SK-MEL-5 (cell line): ENCODE measurements at regions not wholly inside any gene's neighbourhood (a gene's known extent, or its start where the extent isn't known, plus 50 kb on each side); places are given as distances from the start of the nearest gene placed in this dataset.
"Not testable (repeated sequence)": the region's sequence is repeated elsewhere in the genome, so short reads cannot be mapped to it uniquely, and the experiment has no call there.

Experiments used
- DNase-seq: peaks from one replicate; pipeline ENCODE4 v3.0.0-alpha.2; 2016; ENCODE audit warnings: low read depth, low spot score
- in situ Hi-C: cut with HindIII; loops from 2 replicates; pipeline ENCODE4 v1.10.0; 2016; ENCODE audit warnings: low sequenced_read_pairs, high pct_unique_total_duplicates, low pct_unique_long_range_greater_than_20kb

DNA sequence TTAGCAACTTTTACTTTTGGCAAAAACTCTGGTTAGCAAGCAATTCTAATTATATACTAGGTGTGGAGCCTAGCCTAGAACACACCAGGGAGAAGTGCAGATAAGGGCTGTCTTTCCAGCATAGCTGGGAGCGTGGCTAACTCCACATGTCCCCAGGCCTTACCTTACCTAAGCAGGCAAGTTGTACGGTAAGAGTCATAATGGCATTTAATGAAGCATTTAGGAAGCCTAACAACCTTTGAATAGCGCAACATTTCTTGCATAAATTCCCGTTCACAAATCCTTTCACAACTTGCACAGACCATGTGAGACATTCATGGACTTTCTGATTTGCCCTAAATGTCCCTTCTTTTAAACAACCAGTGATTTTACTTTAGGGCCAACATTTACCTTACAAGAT lies 917.4 kb upstream of the ACO1 start:
- no peak for DNase-seq
- in situ Hi-C loops, result no loop called here

DNA sequence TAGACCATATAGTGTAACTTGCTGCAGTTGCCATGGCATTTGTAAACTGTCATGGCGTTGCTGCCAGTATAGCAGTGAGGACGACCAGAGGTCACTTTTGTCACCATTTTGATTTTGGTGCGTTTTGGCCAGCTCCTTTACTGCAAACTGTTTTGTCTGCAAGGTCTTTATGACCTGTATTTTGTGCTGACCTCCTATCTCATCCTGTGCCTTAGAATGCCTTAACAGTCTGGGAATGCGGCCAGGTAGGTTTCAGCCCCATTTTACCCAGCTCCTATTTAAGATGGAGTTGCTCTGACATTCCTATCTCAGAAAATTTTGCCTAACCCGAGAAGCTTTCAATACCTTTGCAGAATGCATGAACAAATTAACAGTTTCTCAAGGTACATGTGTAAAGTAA lies 914.4 kb upstream of the ACO1 start:
- no peak for DNase-seq

DNA sequence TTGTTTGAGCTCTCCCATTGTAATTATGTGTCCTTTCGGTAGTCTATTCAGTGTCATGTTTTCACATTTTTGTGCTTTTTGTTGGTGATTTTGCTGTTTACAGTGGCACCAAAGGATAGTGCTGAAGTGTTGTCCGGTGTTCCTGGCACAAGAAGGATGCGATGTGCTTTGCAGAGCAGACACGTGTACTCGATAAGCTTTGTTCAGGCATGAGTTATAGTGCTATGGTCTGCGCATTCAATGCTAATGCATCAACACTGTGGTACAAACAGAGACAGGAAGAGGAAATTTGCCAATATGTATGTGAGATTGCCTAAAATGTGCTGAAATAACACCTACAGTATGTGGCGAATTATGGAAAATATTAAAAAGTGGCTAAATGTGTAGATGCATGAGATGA lies 913.4 kb upstream of the ACO1 start:
- DNase-seq, result no peak
- in situ Hi-C loops, result no loop called here

More for the DNA sequence above, 914.4 kb upstream of the ACO1 start:
- in situ Hi-C loops, result no loop called here

DNA sequence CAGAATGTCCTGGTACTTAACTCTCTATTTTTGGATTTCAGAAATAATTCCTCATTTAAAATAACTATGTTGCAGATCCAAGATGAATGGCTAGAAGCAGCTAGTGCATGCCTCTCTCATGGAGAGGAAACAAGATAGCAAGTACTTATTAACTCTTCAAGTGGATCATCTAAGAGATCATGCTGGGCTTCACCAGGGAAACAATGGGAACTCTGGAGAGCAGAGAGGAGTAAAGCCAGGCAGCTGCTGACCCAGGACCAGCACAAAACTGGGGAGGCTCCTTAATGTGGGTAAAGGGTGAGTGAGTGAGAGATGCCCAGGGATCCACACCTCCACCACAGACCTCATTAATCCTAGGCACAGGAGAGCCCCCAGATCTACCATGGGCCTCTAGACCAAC lies 897.8 kb upstream of the ACO1 start:
- DNase-seq, result no peak
- in situ Hi-C loops, result no loop called here

DNA sequence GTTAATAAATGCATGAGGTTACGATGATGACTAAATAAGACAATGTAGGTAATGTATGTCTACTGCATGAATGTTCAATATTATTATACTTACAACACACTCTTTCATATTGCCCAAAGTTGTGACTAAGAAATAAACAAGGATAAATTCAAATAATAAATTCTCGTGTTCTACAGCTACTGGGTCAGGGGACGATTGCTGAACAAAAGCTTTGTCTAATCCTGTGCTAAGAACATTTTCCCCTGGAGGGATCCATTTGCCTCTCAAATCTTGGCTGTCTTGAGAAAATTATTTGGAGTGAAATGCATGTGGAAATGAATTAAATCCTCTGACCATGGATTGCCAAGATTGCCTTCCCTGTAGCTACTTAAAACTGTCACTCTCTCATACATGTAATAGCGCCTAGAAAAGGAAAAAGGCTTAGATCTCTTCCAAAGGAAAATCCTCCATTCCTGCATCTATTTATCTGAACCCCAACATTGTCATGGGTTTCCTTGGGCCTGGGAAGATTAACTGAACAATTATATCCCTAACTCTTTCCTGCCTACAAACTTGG lies 893.8 kb upstream of the ACO1 start:
- in situ Hi-C loops, result no loop called here
- peak; percentile 65 for DNase-seq

DNA sequence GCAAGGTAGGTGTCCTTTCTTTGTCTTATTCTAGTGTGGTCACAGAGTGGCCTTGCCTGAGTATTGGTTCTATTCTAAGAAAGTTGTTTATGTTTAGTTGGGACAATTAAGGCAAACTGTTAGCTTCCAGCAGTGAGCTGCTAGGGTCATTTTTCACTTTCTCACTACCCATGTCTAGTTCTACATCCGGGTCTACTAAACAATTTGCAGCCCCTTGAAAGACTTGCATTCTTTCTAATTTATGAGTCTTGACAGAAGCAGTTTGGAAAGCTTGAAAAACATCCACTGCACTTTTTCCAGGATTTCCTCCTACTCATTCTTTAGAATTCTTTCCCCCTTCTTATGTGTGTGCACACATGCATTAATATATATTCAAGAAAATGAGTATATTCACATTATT lies 892.2 kb upstream of the ACO1 start:
- no peak for DNase-seq
- in situ Hi-C loops, result no loop called here

DNA sequence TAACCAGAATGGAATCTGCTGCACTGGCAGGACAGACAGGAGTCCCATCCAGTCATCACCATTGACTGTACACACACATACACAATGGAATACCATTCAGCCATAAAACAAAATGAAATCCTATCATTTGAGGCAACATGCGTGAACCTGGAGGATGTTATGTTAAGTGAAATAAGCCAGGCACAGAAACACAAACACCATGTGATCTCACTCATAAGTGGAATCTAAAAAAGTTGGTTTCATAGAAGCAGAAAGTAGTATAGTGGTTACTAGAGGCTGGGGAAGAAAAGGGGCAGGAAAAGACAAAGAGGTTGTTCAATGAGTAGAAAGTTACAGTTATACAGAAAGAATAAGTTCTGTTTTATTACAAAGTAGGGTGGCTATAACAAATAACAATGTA lies 884.0 kb upstream of the ACO1 start:
- in situ Hi-C loops, result no loop called here

DNA sequence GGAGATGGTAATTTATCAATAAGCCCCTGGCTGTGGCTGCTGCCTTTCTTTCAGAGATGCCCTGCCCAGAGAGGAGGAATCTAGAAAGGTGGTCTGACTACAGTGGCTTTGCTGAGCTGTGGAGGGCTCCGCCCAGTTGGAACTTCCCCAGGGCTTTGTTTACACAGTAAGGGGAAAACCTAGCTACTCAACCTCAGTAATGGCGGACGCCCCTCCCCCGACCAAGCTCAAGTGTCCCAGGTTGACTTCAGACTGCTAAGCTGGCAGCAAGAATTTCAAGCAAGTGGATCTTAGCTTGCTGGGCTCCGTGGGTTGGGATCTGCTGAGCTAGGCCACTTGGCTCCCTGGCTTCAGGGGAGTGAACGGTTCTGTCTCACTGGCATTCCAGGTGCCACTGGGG lies 865.4 kb upstream of the ACO1 start:
- DNase-seq, result no peak
- in situ Hi-C loops, result no loop called here

More for the DNA sequence above, 884.0 kb upstream of the ACO1 start:
- DNase-seq, result peak; percentile 2

DNA sequence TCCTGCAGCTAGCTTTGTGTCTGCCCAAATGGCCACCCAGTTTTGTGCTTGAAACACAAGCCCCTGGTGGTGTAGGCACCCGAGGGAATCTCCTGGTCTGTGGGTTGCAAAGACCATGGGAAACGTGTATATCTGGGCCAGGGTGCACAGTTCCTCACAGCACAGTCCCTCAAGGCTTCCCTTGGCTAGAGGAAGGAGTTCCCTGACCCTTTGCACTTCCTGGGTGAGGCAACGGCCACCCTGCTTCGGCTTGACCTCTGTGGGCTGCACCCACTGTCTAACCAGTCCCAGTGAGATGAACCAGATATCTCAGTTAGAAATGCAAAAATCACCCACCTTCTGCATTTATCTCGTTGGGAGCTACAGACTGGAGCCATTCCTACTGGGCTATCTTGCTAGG lies 865.0 kb upstream of the ACO1 start:
- in situ Hi-C loops, result no loop called here
- DNase-seq, result no peak

DNA sequence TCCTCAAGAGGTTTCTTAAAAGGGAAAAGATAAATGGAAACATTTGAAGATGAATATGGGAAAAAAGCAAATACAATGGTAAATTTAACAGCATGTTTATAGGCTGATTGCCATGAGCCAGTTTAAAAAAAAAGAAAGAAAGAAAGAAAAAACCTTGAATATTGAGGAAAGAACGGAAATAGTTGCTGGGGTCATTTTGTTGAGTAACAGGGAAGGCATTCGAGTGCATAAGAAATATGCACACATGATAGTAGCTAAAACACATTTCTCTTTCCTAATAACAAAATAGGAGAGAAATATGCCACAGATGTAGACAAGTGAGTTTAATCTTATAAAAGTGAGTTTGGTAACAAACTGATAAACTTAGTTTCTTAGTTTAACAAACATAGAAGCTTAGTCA lies 864.6 kb upstream of the ACO1 start:
- DNase-seq, result no peak
- in situ Hi-C loops, result no loop called here

DNA sequence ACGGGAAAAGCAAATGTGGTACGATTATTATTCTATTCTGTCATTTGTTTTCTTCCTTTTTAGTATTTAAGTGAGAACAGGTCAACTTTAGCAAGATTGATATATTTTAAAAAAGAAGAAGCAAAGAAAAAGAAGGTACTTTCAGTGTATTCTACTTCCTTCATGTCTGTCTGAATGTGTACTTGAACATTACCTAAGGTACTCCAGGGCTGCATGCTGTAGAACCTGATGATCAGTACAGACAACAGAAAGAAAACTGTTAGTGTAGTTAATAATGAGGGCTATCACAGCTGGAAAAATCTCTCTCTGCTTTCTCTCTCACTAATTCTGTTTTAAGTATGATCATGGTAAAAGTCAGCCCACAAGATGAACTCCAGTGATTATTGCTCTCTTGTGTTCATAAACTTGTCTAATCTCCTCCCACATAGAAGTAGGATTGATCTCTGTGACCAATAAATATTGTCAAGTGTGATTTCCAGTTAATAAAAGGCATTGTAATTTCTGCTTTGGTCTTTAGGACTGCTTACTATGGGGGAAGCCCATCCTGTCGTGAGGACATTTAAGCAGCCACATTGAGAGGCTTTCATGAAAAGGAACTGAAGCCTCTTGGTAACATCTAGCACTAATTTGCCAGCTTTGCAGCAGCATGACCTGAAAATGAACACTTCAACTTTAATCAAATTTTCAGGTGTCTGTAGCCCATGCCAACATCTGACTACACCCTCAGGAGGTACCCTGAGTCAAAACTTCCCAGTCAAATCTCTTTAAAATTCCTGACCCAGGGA lies 864.0 kb upstream of the ACO1 start:
- no peak for DNase-seq
- in situ Hi-C loops, result no loop called here

DNA sequence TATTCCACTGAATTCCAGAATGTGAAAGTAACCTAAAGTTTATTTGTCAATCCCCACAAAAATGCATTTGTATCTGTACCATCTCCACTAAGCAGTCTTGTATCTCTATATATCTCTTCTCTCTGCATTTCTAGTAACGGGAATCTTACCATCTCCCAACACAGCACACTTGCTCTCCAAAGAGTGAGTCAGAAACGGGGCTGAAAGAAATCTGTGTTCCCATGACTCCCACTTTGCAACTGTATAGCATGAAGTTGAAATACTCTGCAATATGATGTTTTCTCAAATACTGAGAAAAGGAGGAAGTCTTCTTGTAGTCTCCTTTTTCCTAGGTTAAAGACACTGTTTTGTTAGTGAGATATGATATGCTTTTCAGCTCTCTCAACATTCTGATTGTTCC lies 848.8 kb upstream of the ACO1 start:
- in situ Hi-C loops, result no loop called here
- DNase-seq, result no peak

DNA sequence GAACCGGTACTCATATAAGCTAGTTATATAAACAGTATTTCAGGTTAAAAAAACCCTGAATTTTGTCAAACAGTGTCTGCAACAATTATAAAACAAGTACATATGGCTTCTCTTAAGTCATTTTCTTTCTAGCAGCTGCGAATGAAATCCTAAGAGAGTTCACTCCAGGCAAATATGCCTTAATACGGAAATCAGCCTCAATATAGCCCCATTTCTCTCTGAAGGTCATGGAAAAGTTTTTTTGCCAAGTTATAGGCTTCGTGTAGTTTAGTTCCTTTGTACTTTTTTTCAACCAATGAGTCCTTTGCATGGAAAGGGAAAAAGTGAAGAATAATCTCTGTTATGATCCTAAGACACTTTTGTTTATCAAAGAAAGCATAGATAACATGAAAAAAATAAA lies 848.0 kb upstream of the ACO1 start:
- in situ Hi-C loops, result no loop called here

DNA sequence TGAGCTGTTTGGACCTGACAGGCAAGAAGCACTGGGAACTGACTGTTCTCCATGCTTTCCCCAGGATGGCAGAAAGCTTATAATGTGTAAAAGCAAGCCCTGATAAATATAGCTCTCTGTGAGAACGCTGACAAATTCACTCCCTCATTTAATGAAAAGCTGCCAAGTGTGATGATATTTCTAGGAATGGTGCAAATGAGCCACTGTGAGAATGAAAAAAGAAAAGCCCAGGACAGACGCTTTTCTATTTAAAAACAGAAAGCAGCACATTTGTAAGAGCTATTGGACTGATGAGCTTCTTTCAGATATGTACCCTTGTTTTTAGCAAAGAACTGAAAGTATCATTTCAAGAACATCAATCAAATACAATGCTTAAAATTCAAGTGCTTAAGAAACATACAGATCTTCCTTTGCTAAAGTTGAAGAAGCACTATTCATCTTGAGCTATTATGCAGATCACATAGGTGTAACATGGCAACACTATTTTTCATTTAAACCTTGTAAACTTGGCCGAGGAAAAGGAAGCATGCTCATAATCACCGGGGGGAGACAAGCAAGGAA lies 842.6 kb upstream of the ACO1 start:
- in situ Hi-C loops, result no loop called here
- DNase-seq, result no peak

More for the DNA sequence above, 848.0 kb upstream of the ACO1 start:
- DNase-seq, result no peak

DNA sequence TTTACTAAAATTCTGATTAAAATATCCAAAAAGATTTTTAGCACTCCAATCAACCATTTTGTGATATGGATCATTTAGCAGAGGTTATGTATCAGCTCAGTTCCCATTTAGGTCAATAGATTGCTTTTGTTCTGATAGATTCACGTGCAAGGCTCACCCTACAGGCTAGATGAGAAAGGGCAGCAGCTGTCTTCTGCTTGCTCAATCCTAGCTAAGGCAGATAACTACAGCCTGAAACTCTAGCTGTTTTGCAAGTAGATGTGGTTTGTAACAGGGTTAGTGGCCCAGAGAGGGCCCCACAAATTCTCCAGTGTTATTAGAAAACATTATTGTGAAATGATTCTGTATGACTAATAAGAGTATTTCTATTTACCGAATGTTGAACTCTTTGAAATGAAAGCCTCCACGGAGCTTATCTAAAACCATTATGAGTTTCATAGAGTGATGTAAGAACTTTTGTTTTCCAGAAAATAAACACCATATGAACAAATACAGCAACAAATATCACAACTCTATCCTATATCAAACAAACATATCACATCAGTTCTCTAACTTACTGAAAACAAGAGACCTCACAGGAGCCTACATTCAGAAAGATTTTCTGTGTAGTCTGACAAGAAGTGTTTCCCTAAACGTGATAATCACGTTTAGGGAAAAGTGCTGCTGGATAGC lies 841.9 kb upstream of the ACO1 start:
- DNase-seq, result peak; percentile 60
- in situ Hi-C loops, result no loop called here

DNA sequence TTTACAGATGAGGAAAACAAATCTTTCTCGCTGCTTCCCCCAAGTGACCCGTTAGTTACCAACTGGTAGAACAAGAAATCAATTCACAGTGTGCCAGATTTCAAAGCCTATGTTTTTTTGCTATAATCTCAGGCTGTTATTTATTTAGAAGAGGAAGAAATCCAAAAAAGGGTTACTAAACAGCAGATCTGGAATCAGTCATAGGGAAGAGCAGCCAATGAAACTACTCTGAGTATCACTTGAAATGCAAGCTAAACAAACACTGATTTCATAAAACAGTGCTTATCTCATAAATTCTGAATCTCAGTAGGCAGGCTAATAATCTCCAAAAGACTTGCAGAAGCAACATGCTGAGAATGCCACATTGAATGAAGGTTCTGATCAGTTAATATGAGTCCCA lies 829.5 kb upstream of the ACO1 start:
- DNase-seq, result no peak

DNA sequence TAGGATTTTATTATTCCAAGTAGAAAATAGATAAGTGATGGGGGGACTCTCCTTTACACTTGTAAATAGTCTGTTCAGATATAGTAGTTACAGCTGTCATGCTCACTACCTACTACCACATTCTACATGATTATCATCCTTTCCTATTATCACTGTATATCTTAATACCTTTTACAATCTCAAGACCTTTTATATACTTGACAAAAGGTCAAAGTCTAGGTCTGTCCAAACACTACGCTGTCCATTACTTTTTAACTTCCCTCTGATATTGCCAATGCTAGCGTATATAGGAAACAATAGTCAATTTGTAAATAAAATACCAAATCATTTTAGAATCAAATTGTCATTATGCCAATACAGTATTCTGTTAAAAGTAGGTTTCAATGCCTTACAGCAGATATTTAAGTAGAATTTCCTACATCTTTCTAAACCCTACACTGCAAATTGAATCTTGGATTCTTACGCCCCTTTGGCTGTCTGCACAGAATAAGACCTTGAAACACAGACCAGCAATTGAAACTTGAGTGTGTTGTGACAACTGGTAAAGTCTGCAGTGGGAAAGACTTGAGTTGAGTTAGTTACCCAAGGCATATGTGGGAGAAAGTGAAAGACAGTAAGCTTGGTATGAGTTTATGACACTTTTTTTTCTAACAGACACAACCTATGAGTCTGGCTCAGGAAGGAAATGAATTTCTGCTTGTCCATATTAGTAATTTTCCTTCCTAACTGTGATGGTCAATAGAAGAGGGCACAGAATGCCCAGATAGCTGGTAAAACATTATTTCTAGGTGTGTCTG lies 827.6 kb upstream of the ACO1 start:
- in situ Hi-C loops, result no loop called here
- no peak for DNase-seq

More for the DNA sequence above, 829.5 kb upstream of the ACO1 start:
- in situ Hi-C loops, result no loop called here

DNA sequence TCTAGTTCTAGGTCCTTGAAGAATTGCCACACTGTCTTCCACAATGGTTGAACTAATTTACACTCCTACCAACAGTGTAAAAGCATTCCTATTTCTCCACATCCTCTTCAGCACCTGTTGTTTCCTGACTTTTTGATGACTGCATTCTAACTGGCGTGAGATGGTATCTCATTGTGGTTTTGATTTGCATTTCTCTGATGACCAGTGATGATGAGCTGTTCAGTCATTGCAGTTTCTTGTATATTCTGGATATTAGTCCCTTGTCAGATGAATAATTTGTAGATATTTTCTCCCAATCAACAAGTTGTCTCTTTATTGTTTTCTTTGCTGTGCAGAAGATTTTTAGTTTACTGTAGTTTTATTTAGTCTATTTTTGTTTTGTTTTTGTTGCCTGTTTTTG lies 812.3 kb upstream of the ACO1 start:
- in situ Hi-C loops, DNase-seq: not testable (repeated sequence)
